ENCODE measurements at regions not wholly inside any gene's neighbourhood (a gene's known extent, or its start where the extent isn't known, plus 50 kb on each side); places are given as distances from the start of the nearest gene placed in this dataset.

GRCh38 chr7:10855583-10855982 lies 118.1 kb upstream of the PHF14 start:
- no peak for TF ChIP-seq CTCF (IDR thresholded peaks at IDR 0.05)

GRCh38 chr7:10860516-10860915 lies 113.2 kb upstream of the PHF14 start:
- H3K27me3 Mint-ChIP-seq: no peaks in the 10 kb centered on the region

More at GRCh38 chr7:10855583-10855982, 118.1 kb upstream of the PHF14 start:
- no peak overlapping the region for H3K27ac Mint-ChIP-seq
- no peaks in the 10 kb centered on the region for H3K36me3 Mint-ChIP-seq (ENCODE audit: low read depth)
- H3K27me3 Mint-ChIP-seq: no peaks in the 10 kb centered on the region
- Histone ChIP-seq H3K4me3 (ENCODE audit: low read length) (no peak overlapping the region), H3K4me1 (ENCODE audit: insufficient read depth, low read length) (no peaks in the 10 kb centered on the region), H3K9me3 (ENCODE audit: control insufficient read depth in 1 of 2, insufficient read depth in 1 of 2, low read length in 2 of 2) (peaks cover 0 to 4% of the 10 kb centered on the region in 2 experiments), H3K36me3 (ENCODE audit: insufficient read depth, low read length) (no peaks in the 10 kb centered on the region), H3K27ac (ENCODE audit: low read depth in 1 of 2, low read length in 2 of 2) (no peak overlapping the region), H3K27me3 (ENCODE audit: control insufficient read depth in 1 of 2, insufficient read depth in 2 of 2, low read length in 2 of 2) (no peaks in the 10 kb centered on the region)
- no peak overlapping the region for H3K4me3 Mint-ChIP-seq
- DNase-seq: peak in 1 of 14 experiments; percentile 2
- intact Hi-C loops (cut with DNase I, micrococcal nuclease): no loop called here
- ChIA-PET CTCF (no interaction called here), POLR2A (interaction anchor here (0.6 kb wide), 1 partner anchor 247 kb away, joined by 3 read pairs; no protein-coding TSS in a partner anchor)
- no peak for ATAC-seq (ENCODE audit: poor library complexity)
- H3K4me1 Mint-ChIP-seq (ENCODE audit: low read depth): no peaks in the 10 kb centered on the region
- no peaks in the 10 kb centered on the region for H3K9me3 Mint-ChIP-seq

GRCh38 chr7:10863476-10863875 lies 110.2 kb upstream of the PHF14 start:
- ChIA-PET CTCF (no interaction called here), POLR2A (no interaction called here)
- Mint-ChIP-seq H3K4me3 (no peak overlapping the region), H3K4me1 (ENCODE audit: low read depth) (no peaks in the 10 kb centered on the region), H3K27me3 (no peaks in the 10 kb centered on the region), H3K9me3 (no peaks in the 10 kb centered on the region), H3K27ac (no peak overlapping the region), H3K36me3 (ENCODE audit: low read depth) (no peaks in the 10 kb centered on the region)
- intact Hi-C loops (cut with DNase I, micrococcal nuclease): no loop called here
- Histone ChIP-seq H3K36me3 (ENCODE audit: insufficient read depth, low read length) (no peaks in the 10 kb centered on the region), H3K4me1 (ENCODE audit: insufficient read depth, low read length) (no peaks in the 10 kb centered on the region), H3K27ac (ENCODE audit: low read depth in 1 of 2, low read length in 2 of 2) (no peak overlapping the region), H3K27me3 (ENCODE audit: control insufficient read depth in 1 of 2, insufficient read depth in 2 of 2, low read length in 2 of 2) (peaks cover 2 to 6% of the 10 kb centered on the region in 2 experiments), H3K9me3 (ENCODE audit: control insufficient read depth in 1 of 2, insufficient read depth in 1 of 2, low read length in 2 of 2) (no peaks in the 10 kb centered on the region), H3K4me3 (ENCODE audit: low read length) (no peak overlapping the region)
- ATAC-seq (ENCODE audit: poor library complexity) (no peak), DNase-seq (no peak)
- TF ChIP-seq CTCF (IDR thresholded peaks at IDR 0.05): no peak

More at GRCh38 chr7:10860516-10860915, 113.2 kb upstream of the PHF14 start:
- ChIA-PET POLR2A (interaction anchor here (0.5 kb wide), 1 partner anchor 13 kb away, joined by 3 read pairs; no protein-coding TSS in a partner anchor), CTCF (no interaction called here)
- no peaks in the 10 kb centered on the region for H3K4me1 ChIP-seq (ENCODE audit: insufficient read depth, low read length)
- intact Hi-C loops (cut with DNase I, micrococcal nuclease): no loop called here
- DNase-seq (no peak), ATAC-seq (ENCODE audit: poor library complexity) (no peak)
- no peaks in the 10 kb centered on the region for H3K9me3 Mint-ChIP-seq
- H3K4me3 Mint-ChIP-seq: no peak overlapping the region
- no peak for TF ChIP-seq CTCF (IDR thresholded peaks at IDR 0.05)
- H3K27me3 ChIP-seq (ENCODE audit: control insufficient read depth in 1 of 2, insufficient read depth in 2 of 2, low read length in 2 of 2): peaks cover 2 to 6% of the 10 kb centered on the region in 2 experiments
- no peak overlapping the region for H3K27ac Mint-ChIP-seq
- H3K9me3 ChIP-seq (ENCODE audit: control insufficient read depth in 1 of 2, insufficient read depth in 1 of 2, low read length in 2 of 2): peaks cover 0 to 2% of the 10 kb centered on the region in 2 experiments
- H3K36me3 Mint-ChIP-seq (ENCODE audit: low read depth): no peaks in the 10 kb centered on the region
- H3K27ac ChIP-seq (ENCODE audit: low read depth in 1 of 2, low read length in 2 of 2): no peak overlapping the region
- no peak overlapping the region for H3K4me3 ChIP-seq (ENCODE audit: low read length)
- no peaks in the 10 kb centered on the region for H3K36me3 ChIP-seq (ENCODE audit: insufficient read depth, low read length)
- no peaks in the 10 kb centered on the region for H3K4me1 Mint-ChIP-seq (ENCODE audit: low read depth)
